Chondrocyte (in vitro differentiated cells): ENCODE measurements at regions not wholly inside any gene's neighbourhood (a gene's known extent, or its start where the extent isn't known, plus 50 kb on each side); places are given as distances from the start of the nearest gene placed in this dataset.

ENCODE experiments used
- DNase-seq: peaks from one replicate; pipeline ENCODE4 v3.0.0; 2021; ENCODE audit warnings: mixed read lengths, low spot score
- H3K27ac Mint-ChIP-seq: one replicate; pipeline ENCODE4 v1.8.0; 2021; ENCODE audit warnings: mild to moderate bottlenecking, moderate library complexity, mixed read lengths; ENCODE audit not compliant: unreplicated experiment
- H3K27me3 Mint-ChIP-seq: 2 replicates; pipeline ENCODE4 v1.8.0; 2021; ENCODE audit warnings: low read depth, mixed read lengths
- H3K36me3 Mint-ChIP-seq: 2 replicates; pipeline ENCODE4 v1.8.0; 2021; ENCODE audit warnings: low read depth, mixed read lengths
- H3K4me1 Mint-ChIP-seq: 2 replicates; pipeline ENCODE4 v1.8.0; 2021; ENCODE audit warnings: low read depth, mild to moderate bottlenecking, mixed read lengths
- H3K4me3 Mint-ChIP-seq: one replicate; pipeline ENCODE4 v1.8.0; 2021; ENCODE audit warnings: mild to moderate bottlenecking, moderate library complexity, mixed read lengths; ENCODE audit not compliant: unreplicated experiment
- H3K9me3 Mint-ChIP-seq: 2 replicates; pipeline ENCODE4 v1.8.0; 2021; ENCODE audit warnings: low read depth, mixed read lengths
- CTCF ChIP-seq: fragments of 200-600 bp; sonication (generic); IDR thresholded peaks from 2 replicates; pipeline ENCODE4 v1.5.0; 2021; ENCODE audit warnings: antibody characterized with exemption, mild to moderate bottlenecking, moderate library complexity

GRCh38 chr9:109600142-109600541 lies 102.0 kb upstream of the PTPN3 start:
- DNase-seq: no peak
- no peaks in the 10 kb centered on the region for H3K27me3 Mint-ChIP-seq
- TF ChIP-seq CTCF: no peak
- peak overlapping the region; percentile 41 for H3K27ac Mint-ChIP-seq
- no peaks in the 10 kb centered on the region for H3K36me3 Mint-ChIP-seq
- peaks cover 18% of the 10 kb centered on the region for H3K4me1 Mint-ChIP-seq
- peaks cover 11% of the 10 kb centered on the region for H3K9me3 Mint-ChIP-seq
- no peak overlapping the region for H3K4me3 Mint-ChIP-seq

- DNase-seq: no peak
- H3K4me3 Mint-ChIP-seq: no peak overlapping the region
- peaks cover 11% of the 10 kb centered on the region for H3K9me3 Mint-ChIP-seq
- no peaks in the 10 kb centered on the region for H3K27me3 Mint-ChIP-seq
- TF ChIP-seq CTCF: no peak
- H3K27ac Mint-ChIP-seq: no peak overlapping the region
- H3K4me1 Mint-ChIP-seq: peaks cover 17% of the 10 kb centered on the region
- H3K36me3 Mint-ChIP-seq: no peaks in the 10 kb centered on the region
These were observed 103.1 kb upstream of the PTPN3 start for GRCh38 chr9:109601181-109601580.

GRCh38 chr9:109602987-109603386 lies 104.9 kb upstream of the PTPN3 start:
- Mint-ChIP-seq H3K4me1 (peaks cover 12% of the 10 kb centered on the region), H3K27me3 (no peaks in the 10 kb centered on the region), H3K9me3 (peaks cover 7% of the 10 kb centered on the region), H3K4me3 (no peak overlapping the region), H3K36me3 (no peaks in the 10 kb centered on the region), H3K27ac (no peak overlapping the region)
- TF ChIP-seq CTCF: no peak
- no peak for DNase-seq

GRCh38 chr9:109604131-109604530 lies 106.0 kb upstream of the PTPN3 start:
- peaks cover 7% of the 10 kb centered on the region for H3K9me3 Mint-ChIP-seq
- no peaks in the 10 kb centered on the region for H3K27me3 Mint-ChIP-seq
- H3K27ac Mint-ChIP-seq: no peak overlapping the region
- H3K36me3 Mint-ChIP-seq: no peaks in the 10 kb centered on the region
- H3K4me1 Mint-ChIP-seq: peaks cover 12% of the 10 kb centered on the region
- no peak for DNase-seq
- no peak for TF ChIP-seq CTCF
- H3K4me3 Mint-ChIP-seq: no peak overlapping the region

GRCh38 chr9:109604781-109605180 lies 106.7 kb upstream of the PTPN3 start:
- no peak for TF ChIP-seq CTCF
- H3K4me1 Mint-ChIP-seq: peaks cover 9% of the 10 kb centered on the region
- peaks cover 7% of the 10 kb centered on the region for H3K9me3 Mint-ChIP-seq
- DNase-seq: no peak
- H3K36me3 Mint-ChIP-seq: no peaks in the 10 kb centered on the region
- H3K27me3 Mint-ChIP-seq: no peaks in the 10 kb centered on the region
- no peak overlapping the region for H3K27ac Mint-ChIP-seq
- H3K4me3 Mint-ChIP-seq: no peak overlapping the region
